H1 (cell line): ENCODE measurements at regions not wholly inside any gene's neighbourhood (a gene's known extent, or its start where the extent isn't known, plus 50 kb on each side); places are given as distances from the start of the nearest gene placed in this dataset.

Experiments used
- CTCF ChIA-PET: fragments of 300-600 bp; sonication (Branson Sonifier 250); formaldehyde crosslinking; loops from one replicate; lab custom pipeline; 2021; ENCODE audit not compliant: partially characterized antibody; lab: Charles Lee
- POLR2A ChIA-PET: fragments of 300-600 bp; sonication (Branson Sonifier 250); formaldehyde crosslinking; loops from one replicate; lab custom pipeline; 2021; ENCODE audit warnings: inconsistent platforms; ENCODE audit not compliant: partially characterized antibody; lab: Charles Lee
- DNase-seq, 2 experiments: peaks; one replicate each; pipeline versions ENCODE4 v3.0.0 to v3.0.0-alpha.2; 2010 to 2022; ENCODE audit warnings: low spot score in 2 of 2, low read depth in 1 of 2, mixed read lengths in 1 of 2
- FAIRE-seq: peaks from 2 replicates; lab custom pipeline; 2011; peaks lifted over from hg19 to GRCh38; lab: Jason Lieb, UNC
- H2AFZ ChIP-seq: 2 replicates; pipeline ENCODE4 v1.8.1; 2012; ENCODE audit warnings: low read length, inconsistent platforms
- H2AK5ac ChIP-seq: 2 replicates; pipeline ENCODE4 v1.6.1; 2013; ENCODE audit warnings: low read depth, low read length
- H2BK120ac ChIP-seq: replicated peaks from 2 replicates; pipeline ENCODE3; 2013; ENCODE audit warnings: low read depth, low read length, inconsistent platforms
- H2BK12ac ChIP-seq: 2 replicates; pipeline ENCODE4 v1.6.1; 2013; ENCODE audit warnings: low read depth, low read length
- H2BK15ac ChIP-seq: 2 replicates; pipeline ENCODE4 v1.6.1; 2013; ENCODE audit warnings: low read length
- H2BK20ac ChIP-seq: 2 replicates; pipeline ENCODE4 v1.6.1; 2013; ENCODE audit warnings: low read length
- H2BK5ac ChIP-seq: 2 replicates; pipeline ENCODE4 v1.6.1; 2013; ENCODE audit warnings: low read depth, low read length
- H3K14ac ChIP-seq: 2 replicates; pipeline ENCODE4 v1.6.1; 2013; ENCODE audit warnings: inconsistent platforms; ENCODE audit not compliant: insufficient read length
- H3K18ac ChIP-seq: 2 replicates; pipeline ENCODE4 v1.6.1; 2013; ENCODE audit warnings: low read length; ENCODE audit errors: extremely low read depth
- H3K23ac ChIP-seq: 2 replicates; pipeline ENCODE4 v1.6.1; 2013; ENCODE audit warnings: inconsistent platforms; ENCODE audit not compliant: insufficient read length
- H3K23me2 ChIP-seq: 2 replicates; pipeline ENCODE4 v1.6.1; 2013; ENCODE audit warnings: low read depth, low read length
- H3K27ac ChIP-seq: 2 replicates; pipeline ENCODE4 v1.6.1; 2011; ENCODE audit warnings: low read depth, low read length, inconsistent platforms
- H3K27me3 ChIP-seq, 4 experiments: replicated peaks in 1 of 4; 1 replicate in 1 of 4; 2 replicates in 3 of 4; pipeline versions ENCODE4 v1.6.1 to v1.8.1; 2011 to 2013; ENCODE audit warnings: low read length in 3 of 4, mild to moderate bottlenecking in 3 of 4, inconsistent platforms in 2 of 4, mixed read lengths in 2 of 4, moderate library complexity in 1 of 4; ENCODE audit not compliant: control insufficient read depth in 3 of 4, insufficient read depth in 3 of 4; ENCODE audit errors: extremely low read depth in 1 of 4
- H3K36me3 ChIP-seq, 4 experiments: 2 replicates each; pipeline versions ENCODE4 v1.6.1 to v1.8.1; 2011 to 2013; ENCODE audit warnings: mild to moderate bottlenecking in 4 of 4, low read length in 3 of 4, moderate library complexity in 2 of 4, control low read depth in 1 of 4, inconsistent platforms in 1 of 4; ENCODE audit not compliant: insufficient read depth in 4 of 4, control insufficient read depth in 2 of 4
- H3K4ac ChIP-seq: replicated peaks from 2 replicates; pipeline ENCODE3; 2013; ENCODE audit warnings: low read length, low read depth, mixed read lengths, inconsistent platforms; ENCODE audit not compliant: insufficient read length
- H3K4me1 ChIP-seq, 4 experiments: replicated peaks in 1 of 4; 1 replicate in 1 of 4; 2 replicates in 3 of 4; pipeline versions ENCODE4 v1.6.1 to v1.8.1; 2011 to 2013; ENCODE audit warnings: low read length in 3 of 4, inconsistent platforms in 2 of 4, mixed read lengths in 1 of 4; ENCODE audit not compliant: insufficient read depth in 4 of 4, control insufficient read depth in 3 of 4
- H3K4me2 ChIP-seq, 2 experiments: 2 replicates each; pipeline versions ENCODE4 v1.6.1 to v1.8.1; 2011 to 2013; ENCODE audit warnings: low read depth in 2 of 2, low read length in 2 of 2, control low read depth in 1 of 2, inconsistent platforms in 1 of 2, mild to moderate bottlenecking in 1 of 2; ENCODE audit not compliant: insufficient read depth in 1 of 2
- H3K4me3 ChIP-seq, 4 experiments: fragments of 200-600, 300-600 bp in 1 of 4; sonication (generic), shearing (Covaris generic), sonication (Bioruptor Twin) in 1 of 4; 2 replicates each; pipeline versions ENCODE4 v1.5.1 to v1.8.1; 2011 to 2016; ENCODE audit warnings: low read length in 4 of 4, low read depth in 3 of 4, control low read depth in 2 of 4, inconsistent platforms in 2 of 4, mild to moderate bottlenecking in 2 of 4, mixed read lengths in 1 of 4, moderate library complexity in 1 of 4; ENCODE audit not compliant: insufficient read depth in 2 of 4; ENCODE audit errors: extremely low read depth in 1 of 4
- H3K56ac ChIP-seq: replicated peaks from 2 replicates; pipeline ENCODE3; 2013; ENCODE audit warnings: low read depth, mild to moderate bottlenecking, mixed read lengths, low read length, inconsistent platforms; ENCODE audit not compliant: insufficient read length
- H3K79me1 ChIP-seq: 2 replicates; pipeline ENCODE4 v1.6.1; 2013; ENCODE audit warnings: low read depth, low read length, control low read depth
- H3K79me2 ChIP-seq, 2 experiments: 2 replicates each; pipeline versions ENCODE4 v1.6.1 to v1.8.1; 2012 to 2013; ENCODE audit warnings: low read length in 2 of 2, mild to moderate bottlenecking in 2 of 2, inconsistent platforms in 1 of 2; ENCODE audit not compliant: insufficient read depth in 2 of 2, control insufficient read depth in 1 of 2
- H3K9ac ChIP-seq, 4 experiments: replicated peaks in 1 of 4; 1 replicate in 1 of 4; 2 replicates in 3 of 4; pipeline versions ENCODE4 v1.6.1 to v1.8.1; 2011 to 2013; ENCODE audit warnings: low read depth in 3 of 4, low read length in 3 of 4, control low read depth in 2 of 4, mild to moderate bottlenecking in 2 of 4, moderate library complexity in 2 of 4, inconsistent platforms in 1 of 4; ENCODE audit errors: extremely low read depth in 1 of 4
- H3K9me3 ChIP-seq, 2 experiments: 2 replicates each; pipeline versions ENCODE4 v1.6.1 to v1.8.1; 2012 to 2013; ENCODE audit warnings: mild to moderate bottlenecking in 2 of 2, moderate library complexity in 2 of 2, control low read depth in 1 of 2, inconsistent platforms in 1 of 2, low read depth in 1 of 2, low read length in 1 of 2, mixed read lengths in 1 of 2; ENCODE audit not compliant: insufficient read depth in 2 of 2
- H4K20me1 ChIP-seq, 2 experiments: replicated peaks in 1 of 2; 2 replicates each; pipeline versions ENCODE3 to v1.8.1; 2011 to 2013; ENCODE audit warnings: inconsistent platforms in 2 of 2, low read length in 2 of 2, mild to moderate bottlenecking in 1 of 2; ENCODE audit not compliant: insufficient read depth in 2 of 2, control insufficient read depth in 1 of 2
- H4K5ac ChIP-seq: 2 replicates; pipeline ENCODE4 v1.6.1; 2013; ENCODE audit warnings: low read length, low read depth, mixed read lengths, inconsistent platforms; ENCODE audit not compliant: insufficient read length
- H4K8ac ChIP-seq: 2 replicates; pipeline ENCODE4 v1.8.0; 2013; ENCODE audit warnings: mild to moderate bottlenecking, moderate library complexity, low read length, inconsistent platforms; ENCODE audit not compliant: insufficient read depth; ENCODE audit errors: extremely low read depth
- H4K91ac ChIP-seq: replicated peaks from 2 replicates; pipeline ENCODE3; 2013; ENCODE audit warnings: low read length, mixed read lengths, inconsistent platforms; ENCODE audit not compliant: insufficient read length
- BCL11A ChIP-seq, 2 experiments: IDR thresholded peaks; one replicate each; pipeline ENCODE4 v1.6.1; 2011; ENCODE audit warnings: low read depth in 2 of 2, low read length in 2 of 2, mild to moderate bottlenecking in 2 of 2
- CHD2 ChIP-seq: IDR thresholded peaks from 2 replicates; pipeline ENCODE4 v1.6.1; 2012; ENCODE audit warnings: low read length, improper control_type of control experiment
- CTBP2 ChIP-seq: IDR thresholded peaks from 2 replicates; pipeline ENCODE4 v1.7.0; 2011; ENCODE audit warnings: borderline replicate concordance, mild to moderate bottlenecking, moderate library complexity, mixed read lengths, low read length; ENCODE audit not compliant: insufficient read depth, insufficient read length
- E2F6 ChIP-seq: IDR thresholded peaks from 2 replicates; pipeline ENCODE4 v1.6.1; 2012; ENCODE audit warnings: inconsistent platforms
- EGR1 ChIP-seq: IDR thresholded peaks from 2 replicates; pipeline ENCODE4 v1.6.1; 2011; ENCODE audit warnings: low read depth, low read length, borderline replicate concordance
- EZH2 ChIP-seq: fragments of 200-600 bp; sonication (generic); IDR thresholded peaks from 2 replicates; pipeline ENCODE4 v1.7.1; 2012; ENCODE audit warnings: low read depth, mild to moderate bottlenecking, moderate library complexity, low read length, inconsistent platforms; ENCODE audit not compliant: severe bottlenecking
- POLR2A ChIP-seq, 2 experiments: IDR thresholded peaks; 1 replicate in 1 of 2; 2 replicates in 1 of 2; pipeline ENCODE4 v1.6.1; 2011; ENCODE audit warnings: low read depth in 2 of 2, low read length in 2 of 2, mild to moderate bottlenecking in 2 of 2; ENCODE audit errors: control extremely low read depth in 1 of 2
- SIRT6 ChIP-seq: IDR thresholded peaks from one replicate; pipeline ENCODE4 v1.7.1; 2012; ENCODE audit warnings: low read length, inconsistent platforms
- SIX5 ChIP-seq: IDR thresholded peaks from 2 replicates; pipeline ENCODE4 v1.6.1; 2011; ENCODE audit warnings: mild to moderate bottlenecking, low read depth, low read length
- YY1 ChIP-seq: IDR thresholded peaks from 2 replicates; pipeline ENCODE4 v1.6.1; 2011; ENCODE audit warnings: low read depth, mild to moderate bottlenecking, low read length
- WGBS, 2 experiments: shearing (Covaris generic) in 1 of 2; methylation state at CpG; one replicate each; pipeline versions ENCODE4 v1.1.6 to v1.1.7; 2013 to 2015; ENCODE audit warnings: low lambda C conversion rate in 2 of 2, mixed read lengths in 2 of 2, inconsistent platforms in 1 of 2, low coverage in 1 of 2, missing lambda C conversion rate in 1 of 2; ENCODE audit not compliant: insufficient replicate concordance in 2 of 2, insufficient coverage in 1 of 2, insufficient read length in 1 of 2; ENCODE audit errors: extremely low coverage in 1 of 2, missing lambda C conversion rate in 1 of 2; 5-methylcytosine and 5-hydroxymethylcytosine counted together

DNA sequence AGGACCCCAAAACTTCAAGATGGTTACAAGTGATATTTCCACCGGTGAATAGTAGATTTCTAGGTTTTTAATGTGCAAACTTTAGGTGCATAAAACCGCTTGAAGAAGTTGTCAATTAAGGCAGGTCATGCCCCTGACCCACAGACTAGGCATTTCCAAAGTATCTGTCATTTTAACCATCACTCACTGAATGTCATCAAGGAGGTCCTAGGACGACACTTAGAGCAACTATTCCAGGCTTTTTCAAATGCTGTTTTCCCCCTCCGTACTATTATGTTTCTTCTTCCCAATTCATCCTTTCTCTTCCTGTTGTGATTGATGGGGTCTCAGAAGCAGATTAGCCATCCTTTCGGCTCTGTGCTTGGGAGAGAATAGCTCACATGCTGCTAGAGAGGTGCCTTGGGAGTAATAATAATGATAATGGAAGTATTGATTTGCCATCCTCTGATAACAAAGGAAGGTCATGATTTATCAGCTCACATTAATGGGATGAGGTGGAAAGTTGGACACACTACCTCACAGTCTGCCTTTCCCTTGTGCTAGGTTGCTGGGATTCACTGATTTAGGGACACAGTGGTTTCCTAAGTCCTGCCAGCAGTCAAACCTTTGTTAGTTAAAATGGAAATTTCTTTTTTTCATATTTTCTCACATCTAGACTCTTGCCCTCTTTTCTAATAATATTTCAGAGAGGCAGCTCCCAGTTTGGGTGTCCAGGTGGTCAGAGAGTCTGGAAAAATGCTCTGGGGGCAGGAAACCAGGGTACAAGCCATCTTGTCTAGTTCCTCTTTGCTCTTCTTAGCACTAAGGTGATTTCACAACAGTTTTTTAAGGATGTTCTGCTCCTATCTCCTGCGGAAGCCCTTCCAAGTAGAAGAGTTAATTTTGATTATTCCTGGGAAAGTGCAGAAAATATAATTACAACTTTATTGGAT is 67.0 kb downstream of the PTTG1 start:
- no peak overlapping the region for H4K91ac ChIP-seq
- H3K56ac ChIP-seq, result no peak overlapping the region
- no peak overlapping the region for H2BK12ac ChIP-seq
- CTCF ChIA-PET, result interaction anchor here (0.7 to 2.8 kb wide), 2 partner anchors 11 to 50 kb away, joined by 3 to 17 read pairs; no protein-coding TSS in a partner anchor
- H3K23ac ChIP-seq, result no peak overlapping the region
- no peak for FAIRE-seq
- no peaks in the 10 kb centered on the region for H3K27me3 ChIP-seq
- no peak overlapping the region for H3K27ac ChIP-seq
- no peak overlapping the region for H3K4ac ChIP-seq
- no peak overlapping the region for H2AFZ ChIP-seq
- no peak overlapping the region for H3K4me3 ChIP-seq
- H2BK20ac ChIP-seq, result no peak overlapping the region
- no peak for DNase-seq
- H3K79me2 ChIP-seq, result no peaks in the 10 kb centered on the region
- POLR2A ChIA-PET, result no interaction called here
- H2AK5ac ChIP-seq, result no peak overlapping the region
- H4K20me1 ChIP-seq, result no peaks in the 10 kb centered on the region
- H3K14ac ChIP-seq, result no peak overlapping the region
- H2BK5ac ChIP-seq, result no peak overlapping the region
- H3K9me3 ChIP-seq, result no peaks in the 10 kb centered on the region
- H3K23me2 ChIP-seq, result no peaks in the 10 kb centered on the region
- no peak overlapping the region for H3K9ac ChIP-seq
- peaks cover 2 to 12% (median 6%) of the 10 kb centered on the region in 4 experiments; a peak in 6 of 7 replicates for H3K4me1 ChIP-seq
- H2BK15ac ChIP-seq, result no peak overlapping the region
- 82% methylated on average over 6 of the region's 6 CpGs; no CpG with 5 or more reads in 1 of the 2 experiments for WGBS, 2 experiments
- no peak overlapping the region for H4K5ac ChIP-seq
- no peak overlapping the region for H4K8ac ChIP-seq
- H3K18ac ChIP-seq, result no peak overlapping the region
- TF ChIP-seq CTBP2 (no peak), SIRT6 (no peak), CHD2 (no peak), POLR2A (IDR thresholded peaks at IDR 0.05; ENCODE audit: control extremely low read depth in 1 of 2, low read depth in 2 of 2, low read length in 2 of 2) (no peak), E2F6 (no peak), EGR1 (no peak), BCL11A (IDR thresholded peaks at IDR 0.05; ENCODE audit: low read depth in 2 of 2, low read length in 2 of 2) (no peak), EZH2 (no peak), YY1 (no peak), SIX5 (no peak)
- no peak overlapping the region for H3K4me2 ChIP-seq
- no peak overlapping the region for H2BK120ac ChIP-seq
- no peaks in the 10 kb centered on the region for H3K36me3 ChIP-seq
- no peaks in the 10 kb centered on the region for H3K79me1 ChIP-seq
